ENCODE measurements at regions not wholly inside any gene's neighbourhood (a gene's known extent, or its start where the extent isn't known, plus 50 kb on each side); places are given as distances from the start of the nearest gene placed in this dataset.

DNA sequence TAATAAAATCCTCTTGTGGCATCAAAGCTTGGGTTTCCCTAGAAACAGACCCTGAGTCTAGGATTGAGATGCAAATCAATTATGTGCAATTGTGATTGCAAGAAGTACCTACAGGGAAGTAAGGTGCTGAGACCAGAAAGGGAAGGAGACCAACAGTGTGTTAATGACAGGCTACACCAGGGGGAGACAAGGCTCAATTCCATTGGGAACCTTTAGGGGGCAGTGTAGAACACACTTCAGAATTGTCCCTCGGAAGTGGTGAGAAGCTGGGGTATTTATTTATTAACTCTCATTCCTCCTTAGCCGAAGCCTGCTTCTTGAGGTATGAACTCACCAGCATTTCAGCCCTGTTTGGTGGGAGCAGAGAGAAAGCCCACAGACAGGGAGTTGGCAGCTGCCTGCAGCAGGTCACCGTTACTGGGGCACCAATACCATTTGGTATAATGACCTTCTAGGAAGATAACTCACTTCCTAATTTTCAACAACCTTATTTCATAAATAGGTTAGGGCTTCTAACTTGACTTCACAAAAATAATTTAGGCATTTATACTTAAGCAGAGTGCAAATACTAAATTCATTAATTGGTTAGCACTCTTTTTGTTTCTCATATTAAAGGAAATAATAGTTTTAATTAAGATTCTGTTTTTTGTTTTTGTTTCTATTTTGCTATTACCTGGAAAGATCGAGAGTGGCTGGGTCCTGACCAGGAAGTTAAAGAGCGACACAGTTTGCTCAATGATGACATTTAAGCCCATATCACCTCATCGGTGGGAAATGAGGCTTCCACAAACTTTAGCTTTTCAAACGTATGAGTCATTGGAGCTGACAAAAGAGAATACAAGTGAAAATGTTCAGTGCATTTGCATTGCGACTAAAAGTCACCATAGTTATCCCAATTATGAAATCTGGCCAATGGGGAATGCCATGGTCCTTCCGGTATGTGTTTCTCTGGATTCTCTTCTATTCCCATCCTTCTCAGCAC lies 94.8 kb downstream of the BTBD3 start:
- H2BK20ac ChIP-seq (ENCODE audit: low read length) = no peak overlapping the region
- H2BK5ac ChIP-seq (ENCODE audit: low read depth, low read length) = no peak overlapping the region
- H3K4me2 ChIP-seq (ENCODE audit: insufficient read depth in 1 of 2, low read depth in 2 of 2, low read length in 2 of 2) = no peak overlapping the region; a peak in 1 of 4 replicates
- 0 out of 2 replicates have a peak overlapping the region, but pooled peaks have one; percentile 35 for H2AFZ ChIP-seq (ENCODE audit: low read length)
- H4K5ac ChIP-seq (ENCODE audit: insufficient read length, low read depth, low read length) = no peak overlapping the region
- H3K79me1 ChIP-seq (ENCODE audit: low read depth, low read length) = no peaks in the 10 kb centered on the region
- H3K23ac ChIP-seq (ENCODE audit: insufficient read length) = no peak overlapping the region
- peaks cover 0 to 3% (median 0%) of the 10 kb centered on the region in 4 experiments; a peak in 2 of 7 replicates for H3K4me1 ChIP-seq (replicated peaks in 1 of 4; ENCODE audit: control insufficient read depth in 3 of 4, insufficient read depth in 4 of 4, low read length in 3 of 4)
- H3K27ac ChIP-seq (ENCODE audit: low read depth, low read length) = no peak overlapping the region
- H3K27me3 ChIP-seq (replicated peaks in 1 of 4; ENCODE audit: control insufficient read depth in 3 of 4, extremely low read depth in 1 of 4, insufficient read depth in 3 of 4, low read length in 3 of 4) = no peaks in the 10 kb centered on the region
- H4K8ac ChIP-seq (ENCODE audit: extremely low read depth, insufficient read depth, low read length) = no peak overlapping the region
- no peak overlapping the region for H2BK12ac ChIP-seq (ENCODE audit: low read depth, low read length)
- H2BK15ac ChIP-seq (ENCODE audit: low read length) = no peak overlapping the region
- no peak overlapping the region for H3K18ac ChIP-seq (ENCODE audit: extremely low read depth, low read length)
- H4K91ac ChIP-seq (replicated peaks; ENCODE audit: insufficient read length, low read length) = no peak overlapping the region
- 78% methylated on average over 9 of the region's 9 CpGs; no CpG with 5 or more reads in 1 of the 2 experiments for WGBS, 2 experiments (ENCODE audit: extremely low coverage in 1 of 2, insufficient coverage in 1 of 2, insufficient read length in 1 of 2, insufficient replicate concordance in 2 of 2, low coverage in 1 of 2, low lambda C conversion rate in 2 of 2, missing lambda C conversion rate in 1 of 2)
- TF ChIP-seq RAD21 (IDR thresholded peaks at IDR 0.05 in 1 of 2, conservative IDR thresholded peaks at IDR 0.05 in 1 of 2; ENCODE audit: low read depth in 2 of 2, low read length in 2 of 2) (peak; percentile 76 to 84), CHD1 (IDR thresholded peaks at IDR 0.05; ENCODE audit: low read depth, low read length) (no peak), JUND (IDR thresholded peaks at IDR 0.05; ENCODE audit: low read length) (0 out of 2 replicates have a peak, but pooled peaks have one; percentile 39)
- TF ChIP-seq, protein P1, sequence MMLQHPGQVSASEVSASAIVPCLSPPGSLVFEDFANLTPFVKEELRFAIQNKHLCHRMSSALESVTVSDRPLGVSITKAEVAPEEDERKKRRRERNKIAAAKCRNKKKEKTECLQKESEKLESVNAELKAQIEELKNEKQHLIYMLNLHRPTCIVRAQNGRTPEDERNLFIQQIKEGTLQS (IDR thresholded peaks at IDR 0.05; ENCODE audit: insufficient read depth, low read depth, low read length) = peak; percentile 34; the same call in 1 of the 2 replicates
- TF ChIP-seq, protein P2, sequence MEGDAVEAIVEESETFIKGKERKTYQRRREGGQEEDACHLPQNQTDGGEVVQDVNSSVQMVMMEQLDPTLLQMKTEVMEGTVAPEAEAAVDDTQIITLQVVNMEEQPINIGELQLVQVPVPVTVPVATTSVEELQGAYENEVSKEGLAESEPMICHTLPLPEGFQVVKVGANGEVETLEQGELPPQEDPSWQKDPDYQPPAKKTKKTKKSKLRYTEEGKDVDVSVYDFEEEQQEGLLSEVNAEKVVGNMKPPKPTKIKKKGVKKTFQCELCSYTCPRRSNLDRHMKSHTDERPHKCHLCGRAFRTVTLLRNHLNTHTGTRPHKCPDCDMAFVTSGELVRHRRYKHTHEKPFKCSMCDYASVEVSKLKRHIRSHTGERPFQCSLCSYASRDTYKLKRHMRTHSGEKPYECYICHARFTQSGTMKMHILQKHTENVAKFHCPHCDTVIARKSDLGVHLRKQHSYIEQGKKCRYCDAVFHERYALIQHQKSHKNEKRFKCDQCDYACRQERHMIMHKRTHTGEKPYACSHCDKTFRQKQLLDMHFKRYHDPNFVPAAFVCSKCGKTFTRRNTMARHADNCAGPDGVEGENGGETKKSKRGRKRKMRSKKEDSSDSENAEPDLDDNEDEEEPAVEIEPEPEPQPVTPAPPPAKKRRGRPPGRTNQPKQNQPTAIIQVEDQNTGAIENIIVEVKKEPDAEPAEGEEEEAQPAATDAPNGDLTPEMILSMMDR (IDR thresholded peaks at IDR 0.05; ENCODE audit: control extremely low read depth in 1 of 3, insufficient read depth in 1 of 3, low read depth in 1 of 3, low read length in 3 of 3) = peak; percentile 70 to 100 (median 100)
- CTCF ChIA-PET (ENCODE audit: partially characterized antibody) = interaction anchor here (0.5 to 2.5 kb wide), 65 partner anchors 9 to 616 kb away, joined by 3 to 23 read pairs (median 5); no protein-coding TSS in a partner anchor
- POLR2A ChIA-PET (ENCODE audit: partially characterized antibody) = no interaction called here
- H3K56ac ChIP-seq (replicated peaks; ENCODE audit: insufficient read length, low read depth, low read length) = no peak overlapping the region
- no peak overlapping the region for H3K14ac ChIP-seq (ENCODE audit: insufficient read length)
- H3K4me3 ChIP-seq (ENCODE audit: extremely low read depth in 1 of 4, insufficient read depth in 2 of 4, low read depth in 3 of 4, low read length in 4 of 4) = no peak overlapping the region
- no peaks in the 10 kb centered on the region for H4K20me1 ChIP-seq (replicated peaks in 1 of 2; ENCODE audit: control insufficient read depth in 1 of 2, insufficient read depth in 2 of 2, low read length in 2 of 2)
- H2BK120ac ChIP-seq (replicated peaks; ENCODE audit: low read depth, low read length) = no peak overlapping the region
- H3K9ac ChIP-seq (replicated peaks in 1 of 4; ENCODE audit: extremely low read depth in 1 of 4, low read depth in 3 of 4, low read length in 3 of 4) = no peak overlapping the region
- no peak overlapping the region; the same call in 1 of the 2 replicates for H2AK5ac ChIP-seq (ENCODE audit: low read depth, low read length)
- H3K79me2 ChIP-seq (ENCODE audit: control insufficient read depth in 1 of 2, insufficient read depth in 2 of 2, low read length in 2 of 2) = no peaks in the 10 kb centered on the region
- no peak overlapping the region for H3K4ac ChIP-seq (replicated peaks; ENCODE audit: insufficient read length, low read depth, low read length)
- DNase-seq (ENCODE audit: low read depth in 1 of 2, low spot score in 2 of 2) = peak; percentile 60 to 78
- H3K36me3 ChIP-seq (ENCODE audit: control insufficient read depth in 2 of 4, insufficient read depth in 4 of 4, low read length in 3 of 4) = no peaks in the 10 kb centered on the region
- no peaks in the 10 kb centered on the region for H3K9me3 ChIP-seq (ENCODE audit: insufficient read depth in 2 of 2, low read depth in 1 of 2, low read length in 1 of 2)
- no peaks in the 10 kb centered on the region; the same call in 1 of the 2 replicates for H3K23me2 ChIP-seq (ENCODE audit: low read depth, low read length)
- peak; percentile 98 for FAIRE-seq

Data from H1 (cell line).